T-helper 2 cell treated with Interferon-gamma antibody and Interleukin-4, amounts not matched to agents 5 μg/mL and 100 μg/mL, for 36 hours (primary cell): ENCODE measurements at regions not wholly inside any gene's neighbourhood (a gene's known extent, or its start where the extent isn't known, plus 50 kb on each side); places are given as distances from the start of the nearest gene placed in this dataset.

Experiments
- DNase-seq: peaks from one replicate; pipeline ENCODE4 v3.0.0; 2021; ENCODE audit warnings: low spot score
- H3K27ac Mint-ChIP-seq: one replicate; pipeline ENCODE4 v1.8.0; 2021; ENCODE audit warnings: mild to moderate bottlenecking, mixed read lengths
- H3K27me3 Mint-ChIP-seq: one replicate; pipeline ENCODE4 v1.8.0; 2021; ENCODE audit warnings: low read depth, mixed read lengths
- H3K36me3 Mint-ChIP-seq: one replicate; pipeline ENCODE4 v1.8.0; 2021; ENCODE audit warnings: low read depth, mixed read lengths
- H3K4me1 Mint-ChIP-seq: one replicate; pipeline ENCODE4 v1.8.0; 2021; ENCODE audit warnings: low read depth, mixed read lengths
- H3K4me3 Mint-ChIP-seq: one replicate; pipeline ENCODE4 v1.8.0; 2022; ENCODE audit warnings: mild to moderate bottlenecking, moderate library complexity, mixed read lengths
- H3K9me3 Mint-ChIP-seq: one replicate; pipeline ENCODE4 v1.8.0; 2021; ENCODE audit warnings: mixed read lengths

DNA sequence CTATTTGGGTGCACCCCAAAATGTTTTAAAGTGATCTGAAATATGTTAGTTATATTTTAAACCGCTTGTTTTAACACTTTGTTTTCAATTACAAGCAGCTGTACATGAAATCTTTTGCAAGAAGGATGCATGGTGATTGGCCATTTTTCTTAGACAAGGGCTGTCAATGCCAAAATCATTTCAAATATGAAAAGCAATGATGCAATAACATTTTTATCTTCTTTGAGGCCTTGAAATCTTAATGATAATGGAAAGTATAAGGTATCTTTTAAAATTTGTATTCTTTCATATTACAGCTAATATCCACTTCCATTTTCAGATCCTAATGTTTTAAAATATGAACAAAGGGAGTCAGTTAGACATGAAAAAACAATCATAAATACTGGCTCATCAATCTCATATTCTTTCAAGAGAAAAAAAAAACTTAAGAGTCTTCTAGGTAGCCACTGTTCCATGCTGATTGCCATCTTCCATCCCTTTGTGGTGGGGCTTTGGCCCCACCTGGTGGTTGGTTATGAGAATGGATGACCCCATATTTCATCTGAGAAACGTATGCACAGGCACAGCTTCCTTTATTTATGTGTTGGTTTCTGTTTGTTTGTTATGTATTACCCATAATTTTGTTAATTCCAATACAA lies 330.3 kb upstream of the MIR17HG start:
- DNase-seq = no peak
- Mint-ChIP-seq H3K36me3 (no peaks in the 10 kb centered on the region), H3K4me3 (no peak overlapping the region)

DNA sequence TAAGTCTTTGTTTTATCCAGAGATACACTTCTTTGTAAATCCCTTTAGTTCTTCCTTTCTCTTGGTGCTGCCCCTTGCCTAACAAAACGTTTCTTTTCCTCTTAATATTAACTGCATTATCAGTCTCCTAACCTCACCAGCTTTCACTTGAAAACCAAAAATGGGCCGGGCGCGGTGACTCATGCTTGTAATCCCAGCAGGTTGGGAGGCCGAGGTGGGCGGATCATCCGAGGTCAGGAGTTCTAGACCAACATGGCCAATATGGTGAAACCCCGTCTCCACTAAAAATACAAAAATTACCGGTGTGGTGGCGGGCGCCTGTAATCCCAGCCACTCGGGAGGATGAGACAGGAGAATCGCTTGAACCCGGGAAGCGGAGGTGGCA lies 329.8 kb upstream of the MIR17HG start:
- Mint-ChIP-seq H3K36me3 (no peaks in the 10 kb centered on the region), H3K27me3 (no peaks in the 10 kb centered on the region), H3K4me1 (no peaks in the 10 kb centered on the region), H3K9me3 (no peaks in the 10 kb centered on the region), H3K4me3 (no peak overlapping the region), H3K27ac (no peak overlapping the region)
- DNase-seq = no peak

More for the DNA sequence above, 330.3 kb upstream of the MIR17HG start:
- H3K9me3 Mint-ChIP-seq = no peaks in the 10 kb centered on the region
- H3K27ac Mint-ChIP-seq = no peak overlapping the region
- H3K27me3 Mint-ChIP-seq = no peaks in the 10 kb centered on the region
- no peaks in the 10 kb centered on the region for H3K4me1 Mint-ChIP-seq

DNA sequence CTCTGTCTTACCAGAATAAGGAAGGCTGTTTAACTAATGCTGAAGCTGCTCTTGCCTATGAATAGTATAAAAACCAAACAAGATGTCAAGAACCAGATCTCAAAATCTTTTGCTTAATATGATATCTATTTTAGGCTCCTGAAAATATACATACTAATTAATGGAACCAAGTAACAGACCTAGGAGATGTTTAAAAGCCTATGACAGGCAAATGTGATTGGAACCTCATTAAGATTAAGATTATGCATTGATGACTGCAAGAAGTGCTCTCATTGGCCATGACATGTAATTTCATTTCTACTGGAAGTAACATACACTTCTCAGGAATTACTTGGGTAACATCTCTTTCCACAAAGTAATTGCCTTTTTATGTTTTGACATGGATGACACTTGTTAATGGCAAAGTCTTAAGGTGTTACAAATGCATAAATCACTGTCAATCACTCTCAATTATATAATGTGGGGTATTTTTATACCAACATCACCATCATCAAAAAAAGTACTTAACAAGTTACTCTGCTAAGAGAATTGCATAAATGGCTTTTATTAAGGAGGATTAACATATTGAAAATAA lies 326.9 kb upstream of the MIR17HG start:
- Mint-ChIP-seq H3K9me3 (no peaks in the 10 kb centered on the region), H3K27ac (no peak overlapping the region), H3K27me3 (no peaks in the 10 kb centered on the region), H3K4me1 (no peaks in the 10 kb centered on the region), H3K36me3 (no peaks in the 10 kb centered on the region), H3K4me3 (no peak overlapping the region)
- DNase-seq = no peak

DNA sequence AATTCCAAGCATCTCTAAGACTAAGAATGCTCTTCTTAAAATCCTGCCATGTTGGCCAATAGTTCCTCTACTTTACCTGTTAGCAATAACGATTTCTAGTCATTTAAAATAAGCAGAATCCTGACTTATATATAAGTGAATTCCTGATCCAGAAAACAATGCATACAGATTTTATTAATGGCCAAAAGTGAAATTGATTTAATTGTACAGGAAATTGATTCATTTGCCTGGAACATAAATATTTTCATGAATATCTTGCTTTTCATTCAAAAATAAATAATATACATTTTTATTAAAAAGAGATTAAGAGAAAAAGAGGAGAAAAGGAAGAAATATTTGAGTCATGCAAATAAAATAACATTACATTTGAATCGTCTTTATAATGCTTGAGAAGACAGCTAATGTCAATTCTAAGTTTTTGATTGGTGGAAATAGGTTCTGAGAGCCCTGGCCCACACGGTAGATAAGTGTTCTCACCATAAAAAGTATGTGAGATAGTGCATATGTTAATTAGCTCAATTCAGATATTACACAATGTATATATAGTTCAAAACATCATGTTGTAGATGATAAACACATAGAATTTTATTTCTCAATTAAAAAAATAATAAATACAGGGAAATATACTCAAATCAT lies 323.2 kb upstream of the MIR17HG start:
- Mint-ChIP-seq H3K9me3 (no peaks in the 10 kb centered on the region), H3K4me3 (no peak overlapping the region)

DNA sequence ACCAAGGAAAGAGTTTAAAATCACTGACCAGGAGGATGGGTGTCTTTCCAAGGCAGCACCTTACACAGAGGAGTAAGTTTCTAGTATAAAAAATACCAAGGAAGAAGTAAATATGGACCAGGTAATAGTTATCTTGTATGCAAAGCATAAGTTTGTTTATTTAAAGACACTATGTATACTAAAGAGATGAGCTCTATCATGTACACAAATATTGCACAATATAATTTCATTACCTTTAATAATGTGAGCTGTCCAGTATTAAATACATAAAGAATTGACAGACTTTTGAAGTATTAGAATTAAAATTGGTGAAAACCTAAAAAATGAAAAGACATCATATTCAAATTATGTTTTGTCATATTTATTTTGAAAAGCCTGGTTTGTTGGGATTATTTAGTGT lies 322.0 kb upstream of the MIR17HG start:
- H3K36me3 Mint-ChIP-seq = no peaks in the 10 kb centered on the region
- no peak for DNase-seq
- H3K9me3 Mint-ChIP-seq = no peaks in the 10 kb centered on the region
- no peaks in the 10 kb centered on the region for H3K4me1 Mint-ChIP-seq
- H3K27ac Mint-ChIP-seq = no peak overlapping the region
- H3K4me3 Mint-ChIP-seq = no peak overlapping the region
- no peaks in the 10 kb centered on the region for H3K27me3 Mint-ChIP-seq

More for the DNA sequence above, 323.2 kb upstream of the MIR17HG start:
- H3K27ac Mint-ChIP-seq = no peak overlapping the region
- H3K27me3 Mint-ChIP-seq = no peaks in the 10 kb centered on the region
- H3K4me1 Mint-ChIP-seq = no peaks in the 10 kb centered on the region
- H3K36me3 Mint-ChIP-seq = no peaks in the 10 kb centered on the region
- no peak for DNase-seq

DNA sequence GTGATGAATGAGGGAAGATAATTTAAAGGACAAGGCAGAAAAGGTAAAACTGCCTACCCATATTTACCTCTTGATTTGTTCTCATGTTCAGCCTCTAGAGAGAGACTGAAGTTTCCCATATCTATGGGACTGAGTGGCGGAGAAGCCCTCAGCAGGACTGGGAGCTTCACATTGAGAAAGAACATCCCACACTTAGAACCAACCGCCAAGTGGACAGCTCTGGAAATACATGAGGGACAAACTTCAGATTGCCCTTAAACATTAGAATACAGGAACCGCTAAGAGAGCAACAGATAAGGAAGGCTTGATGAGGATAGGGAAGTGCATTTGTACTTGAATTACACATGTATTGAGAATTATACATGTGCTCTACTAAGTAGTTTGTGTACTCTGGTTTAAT lies 316.0 kb upstream of the MIR17HG start:
- Mint-ChIP-seq H3K4me3 (no peak overlapping the region), H3K36me3 (no peaks in the 10 kb centered on the region), H3K9me3 (no peaks in the 10 kb centered on the region), H3K27me3 (no peaks in the 10 kb centered on the region), H3K27ac (no peak overlapping the region), H3K4me1 (no peaks in the 10 kb centered on the region)
- no peak for DNase-seq

DNA sequence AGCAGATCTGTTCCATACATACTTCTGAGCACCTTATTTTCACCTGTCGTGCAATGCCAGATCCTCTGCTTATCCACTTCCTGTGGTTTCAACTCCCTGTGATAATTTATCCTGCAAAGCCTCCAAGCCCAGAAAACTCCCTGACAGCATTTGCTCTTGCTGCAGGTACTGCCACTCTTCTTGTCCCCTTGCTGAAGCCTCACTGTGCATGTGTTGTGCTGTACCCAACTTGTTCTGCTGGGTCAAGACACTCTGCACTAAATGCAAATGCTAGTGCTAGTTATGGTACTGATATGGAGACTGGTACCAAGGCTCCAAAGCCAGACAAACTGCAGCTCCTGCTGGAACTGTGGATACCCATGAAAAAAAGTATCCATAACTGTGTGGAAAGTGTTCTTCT lies 315.4 kb upstream of the MIR17HG start:
- Mint-ChIP-seq H3K27me3 (no peaks in the 10 kb centered on the region), H3K27ac (no peak overlapping the region), H3K4me1 (no peaks in the 10 kb centered on the region), H3K4me3 (no peak overlapping the region), H3K9me3 (no peaks in the 10 kb centered on the region), H3K36me3 (no peaks in the 10 kb centered on the region)
- DNase-seq = no peak

DNA sequence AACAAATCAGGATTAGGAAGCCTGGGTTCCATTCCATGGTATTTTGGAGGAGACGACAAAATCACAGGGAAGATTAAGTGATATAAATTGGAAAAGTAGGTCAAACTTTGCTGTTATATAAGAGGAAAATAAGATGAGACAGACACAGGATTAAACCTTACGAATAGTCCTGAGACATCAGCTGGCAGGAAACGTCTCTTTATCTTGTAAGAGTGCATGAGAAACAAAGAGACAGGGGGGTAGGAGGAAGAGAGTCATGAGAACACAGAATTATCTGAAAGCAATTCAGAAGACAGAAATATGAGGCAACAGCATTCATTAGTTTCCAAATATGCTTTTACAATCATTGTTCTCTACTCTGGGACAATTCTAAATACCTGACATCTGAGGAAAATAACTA lies 310.6 kb upstream of the MIR17HG start:
- Mint-ChIP-seq H3K36me3 (no peaks in the 10 kb centered on the region), H3K27ac (no peak overlapping the region), H3K27me3 (no peaks in the 10 kb centered on the region), H3K4me3 (no peak overlapping the region), H3K9me3 (no peaks in the 10 kb centered on the region), H3K4me1 (no peaks in the 10 kb centered on the region)
- no peak for DNase-seq

DNA sequence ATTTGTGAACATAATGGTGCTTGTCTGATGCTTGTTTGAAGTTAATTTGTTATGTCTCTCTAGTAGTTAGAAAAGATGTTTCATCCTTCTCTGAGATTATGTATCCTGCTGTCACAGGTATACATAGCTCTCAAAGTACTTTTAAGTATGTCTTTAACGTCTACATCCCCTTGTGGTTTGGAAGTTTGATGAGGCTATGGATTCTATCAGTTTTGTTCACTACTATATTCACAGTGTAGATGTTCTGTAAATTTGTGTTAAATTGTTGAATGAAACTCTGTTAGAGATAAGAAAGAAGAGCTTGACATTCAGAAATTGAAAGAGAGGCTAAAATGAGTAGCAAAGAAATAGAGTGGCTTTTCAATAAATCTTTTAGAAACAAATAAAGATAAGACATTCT lies 304.6 kb upstream of the MIR17HG start:
- H3K27ac Mint-ChIP-seq = no peak overlapping the region
- H3K27me3 Mint-ChIP-seq = no peaks in the 10 kb centered on the region
- no peaks in the 10 kb centered on the region for H3K36me3 Mint-ChIP-seq
- H3K4me1 Mint-ChIP-seq = no peaks in the 10 kb centered on the region
- no peak overlapping the region for H3K4me3 Mint-ChIP-seq
- no peak for DNase-seq
- H3K9me3 Mint-ChIP-seq = no peaks in the 10 kb centered on the region

DNA sequence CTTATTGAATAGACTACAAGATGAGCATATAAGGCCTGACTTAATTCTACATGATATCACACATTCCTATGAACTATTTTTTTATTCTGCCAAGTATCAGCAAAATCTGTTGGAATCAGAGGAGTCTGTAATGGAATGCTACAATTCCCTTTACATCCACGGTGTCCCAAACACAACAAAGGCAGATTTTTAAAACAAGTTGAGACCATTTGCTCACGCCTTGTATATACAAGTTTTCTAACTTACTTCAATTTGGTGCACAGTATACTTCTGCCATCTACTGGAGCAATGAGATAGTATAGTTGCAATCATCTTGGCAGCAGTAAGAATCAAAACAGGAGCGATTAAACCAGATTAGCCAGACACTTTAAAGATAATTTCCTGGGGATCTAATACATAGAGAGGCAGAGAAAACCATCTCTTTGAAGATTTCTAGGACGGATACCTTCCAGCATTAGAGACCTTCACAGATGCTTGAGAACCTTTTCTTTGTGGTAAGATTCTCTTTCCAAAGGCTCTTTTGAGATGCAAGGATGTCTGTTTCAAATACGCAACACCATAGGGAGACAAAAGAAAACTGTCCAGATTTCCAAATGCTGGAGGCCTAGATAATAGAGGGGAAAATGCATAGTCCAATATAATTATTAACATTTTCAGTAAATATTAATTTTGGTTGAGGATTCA lies 302.0 kb upstream of the MIR17HG start:
- DNase-seq = no peak
- Mint-ChIP-seq H3K4me1 (no peaks in the 10 kb centered on the region), H3K36me3 (no peaks in the 10 kb centered on the region), H3K9me3 (peaks cover 5% of the 10 kb centered on the region), H3K27ac (no peak overlapping the region), H3K4me3 (no peak overlapping the region), H3K27me3 (no peaks in the 10 kb centered on the region)

DNA sequence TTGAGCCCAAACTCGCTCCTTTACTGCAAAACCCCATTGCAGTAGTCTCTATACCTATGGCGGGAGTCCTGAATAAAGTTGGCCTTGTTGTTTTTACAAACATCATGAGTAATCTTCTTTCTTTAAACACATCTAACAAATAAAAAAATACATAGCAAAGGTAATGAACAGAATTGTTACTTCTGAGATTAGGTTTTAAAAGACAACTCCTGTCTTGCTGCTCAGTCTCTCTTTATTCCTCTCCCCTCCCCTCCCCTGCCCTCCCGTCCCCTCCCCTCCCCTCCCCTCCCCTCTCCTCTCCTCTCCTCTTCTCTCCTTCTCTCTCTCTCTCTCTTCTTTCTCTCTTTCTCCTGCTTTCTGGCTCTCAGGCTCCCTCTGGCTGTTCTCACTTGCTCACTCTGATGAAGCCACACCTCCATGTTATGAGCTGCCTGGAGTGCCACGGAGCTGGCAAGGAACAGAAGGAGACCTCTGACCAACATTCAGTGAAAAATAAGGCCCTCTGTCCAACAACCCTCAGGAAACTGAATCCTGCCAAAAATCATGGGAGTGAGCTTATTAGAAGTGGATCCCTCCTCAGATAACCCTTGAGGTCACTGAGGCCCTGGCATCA lies 300.7 kb upstream of the MIR17HG start:
- no peaks in the 10 kb centered on the region for H3K4me1 Mint-ChIP-seq
- H3K36me3 Mint-ChIP-seq = no peaks in the 10 kb centered on the region
- DNase-seq = no peak
- H3K27ac Mint-ChIP-seq = no peak overlapping the region
- no peak overlapping the region for H3K4me3 Mint-ChIP-seq
- peaks cover 5% of the 10 kb centered on the region for H3K9me3 Mint-ChIP-seq
- H3K27me3 Mint-ChIP-seq = no peaks in the 10 kb centered on the region

DNA sequence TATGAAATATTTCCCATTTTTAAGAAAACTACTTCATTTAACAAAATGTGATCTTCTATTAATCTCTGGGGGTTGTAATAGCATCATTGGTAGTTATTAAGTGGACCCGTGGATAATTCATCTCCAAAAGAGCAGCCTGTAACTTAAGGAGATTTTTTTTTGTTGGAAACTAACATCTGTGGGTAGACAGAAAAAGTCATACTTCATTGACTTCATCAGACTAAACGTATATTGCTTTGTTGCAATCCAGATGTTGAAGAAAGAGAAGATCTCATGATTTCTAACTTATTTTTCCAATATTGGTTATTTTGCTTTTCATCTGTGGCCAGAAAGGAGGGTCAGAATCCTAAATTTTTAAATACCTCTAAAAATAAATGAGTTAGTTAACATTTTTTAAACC lies 296.5 kb upstream of the MIR17HG start:
- H3K27ac Mint-ChIP-seq = no peak overlapping the region
- no peaks in the 10 kb centered on the region for H3K36me3 Mint-ChIP-seq
- H3K4me3 Mint-ChIP-seq = no peak overlapping the region
- no peaks in the 10 kb centered on the region for H3K27me3 Mint-ChIP-seq
- DNase-seq = no peak
- H3K4me1 Mint-ChIP-seq = no peaks in the 10 kb centered on the region
- peaks cover 5% of the 10 kb centered on the region for H3K9me3 Mint-ChIP-seq

DNA sequence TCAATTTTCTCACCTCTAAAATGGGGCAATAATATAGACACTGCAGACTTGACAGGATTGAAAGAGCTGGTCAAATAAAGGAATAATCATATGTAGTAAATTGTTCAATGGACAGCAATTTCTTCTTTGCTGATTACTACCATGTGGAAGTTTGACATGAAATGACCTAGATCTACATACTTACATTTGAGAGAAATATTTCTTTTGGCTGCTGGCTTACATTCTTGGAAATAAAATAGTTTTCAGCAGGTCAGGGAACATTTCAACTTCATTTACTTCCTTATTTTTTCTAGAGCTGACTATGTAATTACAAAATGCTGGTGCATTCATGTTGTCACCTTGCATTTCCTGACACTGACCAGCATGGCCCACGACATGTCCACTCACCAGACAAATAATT lies 294.6 kb upstream of the MIR17HG start:
- Mint-ChIP-seq H3K27ac (no peak overlapping the region), H3K9me3 (peaks cover 5% of the 10 kb centered on the region), H3K4me1 (no peaks in the 10 kb centered on the region), H3K36me3 (no peaks in the 10 kb centered on the region), H3K27me3 (no peaks in the 10 kb centered on the region), H3K4me3 (no peak overlapping the region)
- DNase-seq = no peak
